H1 (cell line): ENCODE measurements at regions not wholly inside any gene's neighbourhood (a gene's known extent, or its start where the extent isn't known, plus 50 kb on each side); places are given as distances from the start of the nearest gene placed in this dataset.

Source experiments
- CTCF ChIA-PET: fragments of 300-600 bp; sonication (Branson Sonifier 250); formaldehyde crosslinking; loops from one replicate; lab custom pipeline; 2021; ENCODE audit not compliant: partially characterized antibody; lab: Charles Lee
- POLR2A ChIA-PET: fragments of 300-600 bp; sonication (Branson Sonifier 250); formaldehyde crosslinking; loops from one replicate; lab custom pipeline; 2021; ENCODE audit warnings: inconsistent platforms; ENCODE audit not compliant: partially characterized antibody; lab: Charles Lee
- DNase-seq, 2 experiments: peaks; one replicate each; pipeline versions ENCODE4 v3.0.0 to v3.0.0-alpha.2; 2010 to 2022; ENCODE audit warnings: low spot score in 2 of 2, low read depth in 1 of 2, mixed read lengths in 1 of 2
- FAIRE-seq: peaks from 2 replicates; lab custom pipeline; 2011; peaks lifted over from hg19 to GRCh38; lab: Jason Lieb, UNC
- H2AFZ ChIP-seq: 2 replicates; pipeline ENCODE4 v1.8.1; 2012; ENCODE audit warnings: low read length, inconsistent platforms
- H2AK5ac ChIP-seq: 2 replicates; pipeline ENCODE4 v1.6.1; 2013; ENCODE audit warnings: low read depth, low read length
- H2BK120ac ChIP-seq: replicated peaks from 2 replicates; pipeline ENCODE3; 2013; ENCODE audit warnings: low read depth, low read length, inconsistent platforms
- H2BK12ac ChIP-seq: 2 replicates; pipeline ENCODE4 v1.6.1; 2013; ENCODE audit warnings: low read depth, low read length
- H2BK15ac ChIP-seq: 2 replicates; pipeline ENCODE4 v1.6.1; 2013; ENCODE audit warnings: low read length
- H2BK20ac ChIP-seq: 2 replicates; pipeline ENCODE4 v1.6.1; 2013; ENCODE audit warnings: low read length
- H2BK5ac ChIP-seq: 2 replicates; pipeline ENCODE4 v1.6.1; 2013; ENCODE audit warnings: low read depth, low read length
- H3K14ac ChIP-seq: 2 replicates; pipeline ENCODE4 v1.6.1; 2013; ENCODE audit warnings: inconsistent platforms; ENCODE audit not compliant: insufficient read length
- H3K18ac ChIP-seq: 2 replicates; pipeline ENCODE4 v1.6.1; 2013; ENCODE audit warnings: low read length; ENCODE audit errors: extremely low read depth
- H3K23ac ChIP-seq: 2 replicates; pipeline ENCODE4 v1.6.1; 2013; ENCODE audit warnings: inconsistent platforms; ENCODE audit not compliant: insufficient read length
- H3K23me2 ChIP-seq: 2 replicates; pipeline ENCODE4 v1.6.1; 2013; ENCODE audit warnings: low read depth, low read length
- H3K27ac ChIP-seq: 2 replicates; pipeline ENCODE4 v1.6.1; 2011; ENCODE audit warnings: low read depth, low read length, inconsistent platforms
- H3K27me3 ChIP-seq, 4 experiments: replicated peaks in 1 of 4; 1 replicate in 1 of 4; 2 replicates in 3 of 4; pipeline versions ENCODE4 v1.6.1 to v1.8.1; 2011 to 2013; ENCODE audit warnings: low read length in 3 of 4, mild to moderate bottlenecking in 3 of 4, inconsistent platforms in 2 of 4, mixed read lengths in 2 of 4, moderate library complexity in 1 of 4; ENCODE audit not compliant: control insufficient read depth in 3 of 4, insufficient read depth in 3 of 4; ENCODE audit errors: extremely low read depth in 1 of 4
- H3K36me3 ChIP-seq, 4 experiments: 2 replicates each; pipeline versions ENCODE4 v1.6.1 to v1.8.1; 2011 to 2013; ENCODE audit warnings: mild to moderate bottlenecking in 4 of 4, low read length in 3 of 4, moderate library complexity in 2 of 4, control low read depth in 1 of 4, inconsistent platforms in 1 of 4; ENCODE audit not compliant: insufficient read depth in 4 of 4, control insufficient read depth in 2 of 4
- H3K4ac ChIP-seq: replicated peaks from 2 replicates; pipeline ENCODE3; 2013; ENCODE audit warnings: low read length, low read depth, mixed read lengths, inconsistent platforms; ENCODE audit not compliant: insufficient read length
- H3K4me1 ChIP-seq, 4 experiments: replicated peaks in 1 of 4; 1 replicate in 1 of 4; 2 replicates in 3 of 4; pipeline versions ENCODE4 v1.6.1 to v1.8.1; 2011 to 2013; ENCODE audit warnings: low read length in 3 of 4, inconsistent platforms in 2 of 4, mixed read lengths in 1 of 4; ENCODE audit not compliant: insufficient read depth in 4 of 4, control insufficient read depth in 3 of 4
- H3K4me2 ChIP-seq, 2 experiments: 2 replicates each; pipeline versions ENCODE4 v1.6.1 to v1.8.1; 2011 to 2013; ENCODE audit warnings: low read depth in 2 of 2, low read length in 2 of 2, control low read depth in 1 of 2, inconsistent platforms in 1 of 2, mild to moderate bottlenecking in 1 of 2; ENCODE audit not compliant: insufficient read depth in 1 of 2
- H3K4me3 ChIP-seq, 4 experiments: fragments of 200-600, 300-600 bp in 1 of 4; sonication (generic), shearing (Covaris generic), sonication (Bioruptor Twin) in 1 of 4; 2 replicates each; pipeline versions ENCODE4 v1.5.1 to v1.8.1; 2011 to 2016; ENCODE audit warnings: low read length in 4 of 4, low read depth in 3 of 4, control low read depth in 2 of 4, inconsistent platforms in 2 of 4, mild to moderate bottlenecking in 2 of 4, mixed read lengths in 1 of 4, moderate library complexity in 1 of 4; ENCODE audit not compliant: insufficient read depth in 2 of 4; ENCODE audit errors: extremely low read depth in 1 of 4
- H3K56ac ChIP-seq: replicated peaks from 2 replicates; pipeline ENCODE3; 2013; ENCODE audit warnings: low read depth, mild to moderate bottlenecking, mixed read lengths, low read length, inconsistent platforms; ENCODE audit not compliant: insufficient read length
- H3K79me1 ChIP-seq: 2 replicates; pipeline ENCODE4 v1.6.1; 2013; ENCODE audit warnings: low read depth, low read length, control low read depth
- H3K79me2 ChIP-seq, 2 experiments: 2 replicates each; pipeline versions ENCODE4 v1.6.1 to v1.8.1; 2012 to 2013; ENCODE audit warnings: low read length in 2 of 2, mild to moderate bottlenecking in 2 of 2, inconsistent platforms in 1 of 2; ENCODE audit not compliant: insufficient read depth in 2 of 2, control insufficient read depth in 1 of 2
- H3K9ac ChIP-seq, 4 experiments: replicated peaks in 1 of 4; 1 replicate in 1 of 4; 2 replicates in 3 of 4; pipeline versions ENCODE4 v1.6.1 to v1.8.1; 2011 to 2013; ENCODE audit warnings: low read depth in 3 of 4, low read length in 3 of 4, control low read depth in 2 of 4, mild to moderate bottlenecking in 2 of 4, moderate library complexity in 2 of 4, inconsistent platforms in 1 of 4; ENCODE audit errors: extremely low read depth in 1 of 4
- H3K9me3 ChIP-seq, 2 experiments: 2 replicates each; pipeline versions ENCODE4 v1.6.1 to v1.8.1; 2012 to 2013; ENCODE audit warnings: mild to moderate bottlenecking in 2 of 2, moderate library complexity in 2 of 2, control low read depth in 1 of 2, inconsistent platforms in 1 of 2, low read depth in 1 of 2, low read length in 1 of 2, mixed read lengths in 1 of 2; ENCODE audit not compliant: insufficient read depth in 2 of 2
- H4K20me1 ChIP-seq, 2 experiments: replicated peaks in 1 of 2; 2 replicates each; pipeline versions ENCODE3 to v1.8.1; 2011 to 2013; ENCODE audit warnings: inconsistent platforms in 2 of 2, low read length in 2 of 2, mild to moderate bottlenecking in 1 of 2; ENCODE audit not compliant: insufficient read depth in 2 of 2, control insufficient read depth in 1 of 2
- H4K5ac ChIP-seq: 2 replicates; pipeline ENCODE4 v1.6.1; 2013; ENCODE audit warnings: low read length, low read depth, mixed read lengths, inconsistent platforms; ENCODE audit not compliant: insufficient read length
- H4K8ac ChIP-seq: 2 replicates; pipeline ENCODE4 v1.8.0; 2013; ENCODE audit warnings: mild to moderate bottlenecking, moderate library complexity, low read length, inconsistent platforms; ENCODE audit not compliant: insufficient read depth; ENCODE audit errors: extremely low read depth
- H4K91ac ChIP-seq: replicated peaks from 2 replicates; pipeline ENCODE3; 2013; ENCODE audit warnings: low read length, mixed read lengths, inconsistent platforms; ENCODE audit not compliant: insufficient read length
- KDM5A ChIP-seq: fragments of 200-600 bp; IDR thresholded peaks from 2 replicates; pipeline ENCODE4 v1.7.1; 2012; ENCODE audit warnings: mild to moderate bottlenecking, low read length, inconsistent platforms, mixed read lengths
- RBBP5 ChIP-seq: IDR thresholded peaks from 2 replicates; pipeline ENCODE4 v1.7.1; 2012; ENCODE audit warnings: low read depth, mild to moderate bottlenecking, inconsistent platforms, low read length, moderate library complexity, borderline replicate concordance
- TCF12 ChIP-seq: IDR thresholded peaks from 2 replicates; pipeline ENCODE4 v1.6.1; 2011; ENCODE audit warnings: low read depth, mild to moderate bottlenecking, low read length
- YY1 ChIP-seq: IDR thresholded peaks from 2 replicates; pipeline ENCODE4 v1.6.1; 2011; ENCODE audit warnings: low read depth, mild to moderate bottlenecking, low read length
- WGBS, 2 experiments: shearing (Covaris generic) in 1 of 2; methylation state at CpG; one replicate each; pipeline versions ENCODE4 v1.1.6 to v1.1.7; 2013 to 2015; ENCODE audit warnings: low lambda C conversion rate in 2 of 2, mixed read lengths in 2 of 2, inconsistent platforms in 1 of 2, low coverage in 1 of 2, missing lambda C conversion rate in 1 of 2; ENCODE audit not compliant: insufficient replicate concordance in 2 of 2, insufficient coverage in 1 of 2, insufficient read length in 1 of 2; ENCODE audit errors: extremely low coverage in 1 of 2, missing lambda C conversion rate in 1 of 2; 5-methylcytosine and 5-hydroxymethylcytosine counted together

- no peak overlapping the region for H2BK5ac ChIP-seq
- FAIRE-seq (no peak), DNase-seq (no peak)
- no peak overlapping the region for H3K4me3 ChIP-seq
- no peak overlapping the region for H3K56ac ChIP-seq
- 92% methylated on average over 3 of the region's 3 CpGs; no CpG with 5 or more reads in 1 of the 2 experiments for WGBS, 2 experiments
- no peaks in the 10 kb centered on the region for H3K27me3 ChIP-seq
- H3K9me3 ChIP-seq: peaks cover 0 to 9% of the 10 kb centered on the region in 2 experiments; a peak in 2 of 4 replicates
- ChIA-PET CTCF (no interaction called here), POLR2A (no interaction called here)
- H3K79me2 ChIP-seq: no peaks in the 10 kb centered on the region
- no peaks in the 10 kb centered on the region for H4K20me1 ChIP-seq
- no peak overlapping the region for H2AK5ac ChIP-seq
- H3K36me3 ChIP-seq: no peaks in the 10 kb centered on the region
- no peak overlapping the region for H2BK120ac ChIP-seq
- no peak overlapping the region for H3K9ac ChIP-seq
- no peak overlapping the region for H2BK20ac ChIP-seq
- H4K8ac ChIP-seq: no peak overlapping the region
- H2BK12ac ChIP-seq: no peak overlapping the region
- H3K4me2 ChIP-seq: no peak overlapping the region
- no peak overlapping the region for H3K23ac ChIP-seq
- no peaks in the 10 kb centered on the region for H3K23me2 ChIP-seq
- H3K4me1 ChIP-seq: no peaks in the 10 kb centered on the region
- TF ChIP-seq TCF12 (no peak), RBBP5 (no peak), YY1 (no peak), KDM5A (no peak)
- H3K79me1 ChIP-seq: no peaks in the 10 kb centered on the region
- H3K4ac ChIP-seq: no peak overlapping the region
- H3K18ac ChIP-seq: no peak overlapping the region
- no peak overlapping the region for H3K27ac ChIP-seq
- H2BK15ac ChIP-seq: no peak overlapping the region
- H2AFZ ChIP-seq: no peak overlapping the region
- H3K14ac ChIP-seq: no peak overlapping the region
- H4K91ac ChIP-seq: no peak overlapping the region
- H4K5ac ChIP-seq: no peak overlapping the region
Observed at GRCh38 chr5:92435781-92436180, 1052.7 kb upstream of the ARRDC3 start.
